Nephron (organoid): ENCODE measurements at regions not wholly inside any gene's neighbourhood (a gene's known extent, or its start where the extent isn't known, plus 50 kb on each side); places are given as distances from the start of the nearest gene placed in this dataset.

Experiments
- H3K27ac Mint-ChIP-seq, 3 experiments: 2 replicates each; pipeline ENCODE4 v1.8.0; 2020; ENCODE audit warnings: mixed read lengths in 3 of 3, mild to moderate bottlenecking in 2 of 3, moderate library complexity in 1 of 3
- H3K27me3 Mint-ChIP-seq: 2 replicates; pipeline ENCODE4 v1.8.0; 2021; ENCODE audit warnings: low read depth, mild to moderate bottlenecking, moderate library complexity, mixed read lengths
- H3K36me3 Mint-ChIP-seq: 2 replicates; pipeline ENCODE4 v1.8.0; 2020; ENCODE audit warnings: low read depth, mixed read lengths
- H3K4me1 Mint-ChIP-seq: 2 replicates; pipeline ENCODE4 v1.8.0; 2020; ENCODE audit warnings: mixed read lengths
- H3K4me3 Mint-ChIP-seq, 3 experiments: 2 replicates each; pipeline ENCODE4 v1.8.0; 2020; ENCODE audit warnings: mild to moderate bottlenecking in 3 of 3, mixed read lengths in 3 of 3, moderate library complexity in 2 of 3
- H3K9me3 Mint-ChIP-seq: 2 replicates; pipeline ENCODE4 v1.8.0; 2020; ENCODE audit warnings: mixed read lengths
- CTCF ChIP-seq, 3 experiments: fragments of 200-600 bp; sonication (generic); IDR thresholded peaks; one replicate each; pipeline ENCODE4 v1.5.0; 2021; ENCODE audit warnings: antibody characterized with exemption in 3 of 3; ENCODE audit not compliant: unreplicated experiment in 3 of 3

- H3K4me3 Mint-ChIP-seq: no peak overlapping the region
- H3K9me3 Mint-ChIP-seq: peaks cover 22% of the 10 kb centered on the region
- peaks cover 12% of the 10 kb centered on the region for H3K36me3 Mint-ChIP-seq
- peaks cover 5% of the 10 kb centered on the region for H3K4me1 Mint-ChIP-seq
- no peaks in the 10 kb centered on the region for H3K27me3 Mint-ChIP-seq
- no peak for TF ChIP-seq CTCF (IDR thresholded peaks at IDR 0.05; ENCODE audit: unreplicated experiment in 3 of 3)
- H3K27ac Mint-ChIP-seq: no peak overlapping the region
These were observed 391.8 kb downstream of the BMP4 start for GRCh38 chr14:53564870-53565269.

GRCh38 chr14:53563628-53564027 is 393.0 kb downstream of the BMP4 start:
- TF ChIP-seq CTCF (IDR thresholded peaks at IDR 0.05; ENCODE audit: unreplicated experiment in 3 of 3): no peak
- H3K27me3 Mint-ChIP-seq: no peaks in the 10 kb centered on the region
- no peak overlapping the region for H3K27ac Mint-ChIP-seq
- peaks cover 22% of the 10 kb centered on the region for H3K9me3 Mint-ChIP-seq
- H3K36me3 Mint-ChIP-seq: peaks cover 12% of the 10 kb centered on the region
- H3K4me1 Mint-ChIP-seq: no peaks in the 10 kb centered on the region
- no peak overlapping the region for H3K4me3 Mint-ChIP-seq

GRCh38 chr14:53553221-53553620 is 400.1 kb upstream of the DDHD1 start:
- no peak overlapping the region for H3K4me3 Mint-ChIP-seq
- no peak overlapping the region for H3K27ac Mint-ChIP-seq
- H3K4me1 Mint-ChIP-seq: peaks cover 8% of the 10 kb centered on the region
- peaks cover 3% of the 10 kb centered on the region for H3K27me3 Mint-ChIP-seq
- no peak for TF ChIP-seq CTCF (IDR thresholded peaks at IDR 0.05; ENCODE audit: unreplicated experiment in 3 of 3)
- no peaks in the 10 kb centered on the region for H3K36me3 Mint-ChIP-seq
- H3K9me3 Mint-ChIP-seq: peaks cover 12% of the 10 kb centered on the region

GRCh38 chr14:53551862-53552261 is 398.7 kb upstream of the DDHD1 start:
- Mint-ChIP-seq H3K27ac (no peak overlapping the region), H3K9me3 (peaks cover 7% of the 10 kb centered on the region), H3K36me3 (no peaks in the 10 kb centered on the region), H3K4me1 (peaks cover 8% of the 10 kb centered on the region), H3K4me3 (no peak overlapping the region), H3K27me3 (peaks cover 3% of the 10 kb centered on the region)
- no peak for TF ChIP-seq CTCF (IDR thresholded peaks at IDR 0.05; ENCODE audit: unreplicated experiment in 3 of 3)

- Mint-ChIP-seq H3K9me3 (no peaks in the 10 kb centered on the region), H3K27ac (peak overlapping the region in 1 of 3 experiments; percentile 71), H3K4me1 (peaks cover 8% of the 10 kb centered on the region), H3K4me3 (no peak overlapping the region), H3K27me3 (peaks cover 3% of the 10 kb centered on the region), H3K36me3 (no peaks in the 10 kb centered on the region)
- no peak for TF ChIP-seq CTCF (IDR thresholded peaks at IDR 0.05; ENCODE audit: unreplicated experiment in 3 of 3)
These were observed 397.7 kb upstream of the DDHD1 start for GRCh38 chr14:53550776-53551175.

- Mint-ChIP-seq H3K4me3 (no peak overlapping the region), H3K36me3 (no peaks in the 10 kb centered on the region), H3K27me3 (peaks cover 3% of the 10 kb centered on the region)
These were observed 396.8 kb upstream of the DDHD1 start for GRCh38 chr14:53549956-53550355.

More at GRCh38 chr14:53549956-53550355, 396.8 kb upstream of the DDHD1 start:
- Mint-ChIP-seq H3K4me1 (peaks cover 8% of the 10 kb centered on the region), H3K9me3 (no peaks in the 10 kb centered on the region), H3K27ac (peak overlapping the region in 1 of 3 experiments; percentile 71)
- no peak for TF ChIP-seq CTCF (IDR thresholded peaks at IDR 0.05; ENCODE audit: unreplicated experiment in 3 of 3)
